Endothelial cell of umbilical vein (primary cell): ENCODE measurements at regions not wholly inside any gene's neighbourhood (a gene's known extent, or its start where the extent isn't known, plus 50 kb on each side); places are given as distances from the start of the nearest gene placed in this dataset.

ENCODE experiments used
- CTCF ChIP-seq, 2 donors: IDR thresholded peaks; 1 replicate in 1 of 2; 2 replicates in 1 of 2; pipeline ENCODE4 v1.5.1; 2011; ENCODE audit warnings: low read length in 2 of 2, mild to moderate bottlenecking in 2 of 2, moderate library complexity in 2 of 2, control low read depth in 1 of 2, inconsistent platforms in 1 of 2, low read depth in 1 of 2; ENCODE audit not compliant: insufficient read depth in 1 of 2; ENCODE audit errors: extremely low read depth in 1 of 2
- EZH2 ChIP-seq: IDR thresholded peaks from 2 replicates; pipeline ENCODE4 v1.6.1; 2012; ENCODE audit warnings: borderline replicate concordance, low read depth, mild to moderate bottlenecking, moderate library complexity, low read length, inconsistent platforms; ENCODE audit not compliant: severe bottlenecking
- GATA2 ChIP-seq: IDR thresholded peaks from 2 replicates; pipeline ENCODE4 v1.7.0; 2011; ENCODE audit warnings: low read depth, mild to moderate bottlenecking, moderate library complexity, mixed read lengths, low read length; ENCODE audit not compliant: insufficient read length, insufficient read depth
- JUN ChIP-seq: IDR thresholded peaks from 2 replicates; pipeline ENCODE4 v1.6.1; 2011; ENCODE audit warnings: borderline replicate concordance, low read depth; ENCODE audit not compliant: insufficient read length, insufficient read depth
- MAX ChIP-seq: IDR thresholded peaks from 2 replicates; pipeline ENCODE4 v1.6.1; 2011; ENCODE audit not compliant: insufficient read depth, insufficient read length
- POLR2A ChIP-seq: IDR thresholded peaks from 2 replicates; pipeline ENCODE4 v1.6.1; 2012; ENCODE audit warnings: low read depth, mild to moderate bottlenecking, control low read depth, low read length
- POLR2AphosphoS5 ChIP-seq: IDR thresholded peaks from 2 replicates; pipeline ENCODE4 v1.6.1; 2012; ENCODE audit warnings: low read depth, mild to moderate bottlenecking, control low read depth, low read length, moderate library complexity; ENCODE audit not compliant: insufficient read depth

GRCh38 chr17:77476931-77477805 lies 336.4 kb downstream of the SEC14L1 start:
- TF ChIP-seq MAX (no peak), CTCF (IDR thresholded peaks at IDR 0.05; ENCODE audit: extremely low read depth in 1 of 2, insufficient read depth in 1 of 2, low read depth in 1 of 2, low read length in 2 of 2) (no peak), POLR2A (no peak), GATA2 (no peak), POLR2AphosphoS5 (no peak), EZH2 (no peak), JUN (no peak)
